CD4-positive, CD25-positive, alpha-beta regulatory T cell (primary cell): ENCODE measurements at regions not wholly inside any gene's neighbourhood (a gene's known extent, or its start where the extent isn't known, plus 50 kb on each side); places are given as distances from the start of the nearest gene placed in this dataset.

ENCODE experiments used
- ATAC-seq, 2 donors: fragments of 150-1000 bp; cut with Tn5 transposase; one replicate each; pipeline ENCODE4 v1.10.0; 2021; ENCODE audit warnings: low read depth in 2 of 2, moderate number of reproducible peaks in 2 of 2, moderate library complexity in 1 of 2
- DNase-seq, 3 donors: peaks; one replicate each; pipeline versions ENCODE4 v3.0.0 to v3.0.0-alpha.2; 2012 to 2022; ENCODE audit warnings: mixed read lengths in 1 of 3
- H3K27ac ChIP-seq: one replicate; pipeline ENCODE4 v1.7.0; 2013; ENCODE audit warnings: mild to moderate bottlenecking, low read length; ENCODE audit not compliant: insufficient read depth, poor library complexity, severe bottlenecking
- H3K27me3 ChIP-seq: one replicate; pipeline ENCODE4 v1.7.0; 2013; ENCODE audit warnings: low read length; ENCODE audit not compliant: control insufficient read depth, insufficient read depth
- H3K36me3 ChIP-seq: one replicate; pipeline ENCODE4 v1.7.0; 2013; ENCODE audit warnings: mild to moderate bottlenecking, low read length, moderate library complexity; ENCODE audit not compliant: control insufficient read depth, insufficient read depth
- H3K4me1 ChIP-seq: 2 replicates; pipeline ENCODE4 v1.7.0; 2013; ENCODE audit warnings: mild to moderate bottlenecking, low read length; ENCODE audit not compliant: insufficient read depth, control insufficient read depth, poor library complexity, severe bottlenecking
- H3K4me3 ChIP-seq: one replicate; pipeline ENCODE4 v1.7.0; 2013; ENCODE audit warnings: low read depth, mild to moderate bottlenecking, low read length, moderate library complexity
- H3K9me3 ChIP-seq, 2 experiments: 1 replicate in 1 of 2; 2 replicates in 1 of 2; pipeline ENCODE4 v1.7.0; 2013; ENCODE audit warnings: low read length in 2 of 2, mild to moderate bottlenecking in 1 of 2, moderate library complexity in 1 of 2; ENCODE audit not compliant: control insufficient read depth in 2 of 2
- H3K27ac Mint-ChIP-seq, 3 donors: one replicate each; pipeline ENCODE4 v1.8.0; 2020 to 2022; ENCODE audit warnings: mild to moderate bottlenecking in 3 of 3, mixed read lengths in 3 of 3, moderate library complexity in 2 of 3
- H3K27me3 Mint-ChIP-seq: one replicate; pipeline ENCODE4 v1.8.0; 2022; ENCODE audit warnings: mild to moderate bottlenecking, mixed read lengths
- H3K36me3 Mint-ChIP-seq: one replicate; pipeline ENCODE4 v1.8.0; 2020; ENCODE audit warnings: mixed read lengths
- H3K4me1 Mint-ChIP-seq, 4 donors: one replicate each; pipeline ENCODE4 v1.8.0; 2020 to 2022; ENCODE audit warnings: mixed read lengths in 4 of 4, mild to moderate bottlenecking in 1 of 4
- H3K4me3 Mint-ChIP-seq, 4 donors: one replicate each; pipeline ENCODE4 v1.8.0; 2020 to 2022; ENCODE audit warnings: mild to moderate bottlenecking in 4 of 4, mixed read lengths in 4 of 4, moderate library complexity in 3 of 4
- H3K9me3 Mint-ChIP-seq, 7 donors: one replicate each; pipeline ENCODE4 v1.8.0; 2020 to 2022; ENCODE audit warnings: mixed read lengths in 7 of 7, mild to moderate bottlenecking in 3 of 7, moderate library complexity in 2 of 7

DNA sequence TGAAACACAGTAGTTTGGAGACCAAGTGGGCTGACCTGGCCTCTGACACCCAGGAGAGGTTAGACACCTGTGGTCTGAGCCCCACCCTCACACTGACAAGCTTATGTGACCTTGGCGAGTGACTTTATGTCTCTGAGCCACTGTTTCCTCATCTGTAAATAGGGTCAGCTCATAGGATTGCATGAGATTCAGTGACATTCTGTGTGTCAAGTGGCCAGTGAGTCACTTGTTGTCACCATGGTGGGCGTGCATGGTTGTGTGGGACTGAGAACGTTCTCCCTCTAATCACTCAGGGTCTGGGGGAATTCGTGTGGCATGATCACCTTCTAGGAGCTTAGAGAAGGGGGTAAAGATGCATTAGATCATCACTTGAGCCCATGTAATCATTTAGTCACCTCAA, 146.4 kb downstream of the PHETA1 start:
- no peak overlapping the region for H3K27ac ChIP-seq
- ATAC-seq (no peak), DNase-seq (no peak)
- H3K27me3 ChIP-seq, result no peaks in the 10 kb centered on the region
- no peaks in the 10 kb centered on the region for H3K4me1 ChIP-seq
- peak overlapping the region in 1 of 3 donors; percentile 69 for H3K27ac Mint-ChIP-seq
- H3K4me1 Mint-ChIP-seq, result peaks cover 0 to 2% (median 1%) of the 10 kb centered on the region in 4 donors
- H3K9me3 ChIP-seq, result no peaks in the 10 kb centered on the region
- no peak overlapping the region for H3K4me3 ChIP-seq
- H3K36me3 Mint-ChIP-seq, result no peaks in the 10 kb centered on the region
- H3K27me3 Mint-ChIP-seq, result no peaks in the 10 kb centered on the region
- no peaks in the 10 kb centered on the region for H3K9me3 Mint-ChIP-seq
- no peaks in the 10 kb centered on the region for H3K36me3 ChIP-seq
- H3K4me3 Mint-ChIP-seq, result no peak overlapping the region

DNA sequence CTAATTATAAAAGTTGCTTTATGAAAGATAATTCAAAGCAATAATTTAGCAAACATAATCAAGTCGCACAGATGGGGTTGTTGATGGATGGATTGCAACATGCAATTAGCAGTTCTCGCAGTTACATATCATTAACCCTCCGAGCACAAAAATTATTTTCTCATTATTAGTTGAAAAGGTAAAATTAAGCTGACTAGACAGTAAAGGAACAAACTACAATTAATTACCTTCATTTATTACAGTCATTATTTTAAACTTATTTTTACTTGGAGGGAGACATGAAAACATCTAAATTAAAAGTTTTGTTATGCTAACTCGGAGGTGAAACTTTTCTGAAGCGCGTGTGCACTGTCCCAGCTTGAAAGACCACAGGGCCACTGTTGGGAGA, 146.9 kb downstream of the PHETA1 start:
- ATAC-seq, result no peak
- no peak overlapping the region for H3K4me3 Mint-ChIP-seq
- H3K9me3 Mint-ChIP-seq, result no peaks in the 10 kb centered on the region
- Histone ChIP-seq H3K27me3 (no peaks in the 10 kb centered on the region), H3K9me3 (no peaks in the 10 kb centered on the region), H3K4me1 (no peaks in the 10 kb centered on the region), H3K36me3 (no peaks in the 10 kb centered on the region), H3K27ac (no peak overlapping the region), H3K4me3 (no peak overlapping the region)
- no peaks in the 10 kb centered on the region for H3K27me3 Mint-ChIP-seq
- no peak for DNase-seq
- H3K36me3 Mint-ChIP-seq, result no peaks in the 10 kb centered on the region
- H3K27ac Mint-ChIP-seq, result no peak overlapping the region
- H3K4me1 Mint-ChIP-seq, result peaks cover 0 to 2% (median 1%) of the 10 kb centered on the region in 4 donors

DNA sequence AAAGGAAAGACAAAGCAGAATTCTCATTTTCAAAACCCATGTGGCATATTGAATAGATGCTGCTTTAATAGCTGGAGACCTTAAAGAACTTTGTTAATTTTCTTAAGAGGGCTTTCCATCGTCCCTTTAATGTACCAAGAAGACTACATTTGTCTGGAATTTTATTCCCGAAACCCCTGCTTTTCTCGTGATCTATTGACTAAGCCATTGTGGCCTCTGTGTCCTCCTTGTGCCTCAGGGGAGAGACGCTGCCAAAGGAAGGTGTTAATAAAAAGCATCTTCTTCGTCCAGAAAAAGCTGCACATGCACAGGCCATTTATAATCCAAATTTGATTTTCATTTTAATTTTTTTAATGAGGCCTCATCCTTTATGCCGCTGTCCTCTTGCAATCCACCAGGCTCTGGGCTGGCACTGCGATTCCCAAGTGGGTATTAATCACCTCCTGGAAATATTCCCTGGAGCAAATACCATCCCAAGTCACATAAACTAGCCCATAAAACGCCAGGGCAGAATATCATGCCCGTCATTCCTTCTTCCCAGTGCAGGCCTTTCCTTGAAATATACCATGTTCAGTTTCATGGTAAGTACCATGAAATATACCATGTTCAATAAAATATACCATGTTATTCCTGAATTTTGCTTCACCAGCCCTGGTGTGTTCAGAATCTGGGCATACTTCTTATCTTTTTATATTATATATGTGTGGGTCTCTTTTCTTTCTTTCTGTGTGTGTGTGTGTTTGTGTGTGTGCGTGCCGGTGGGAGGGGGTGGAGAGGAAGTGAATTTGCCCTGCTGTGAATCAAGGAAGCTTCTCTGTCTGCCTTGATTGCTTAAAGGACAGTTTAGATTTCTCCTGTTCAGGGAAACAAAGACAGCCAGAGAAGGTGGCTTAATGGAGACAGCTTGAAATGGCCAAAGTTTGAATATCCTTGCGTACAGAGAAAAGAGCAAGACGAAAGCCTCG, 147.6 kb downstream of the PHETA1 start:
- Histone ChIP-seq H3K9me3 (no peaks in the 10 kb centered on the region), H3K4me3 (no peak overlapping the region), H3K36me3 (no peaks in the 10 kb centered on the region), H3K27ac (no peak overlapping the region), H3K4me1 (no peaks in the 10 kb centered on the region), H3K27me3 (no peaks in the 10 kb centered on the region)
- peaks cover 0 to 4% (median 1%) of the 10 kb centered on the region in 4 donors for H3K4me1 Mint-ChIP-seq
- DNase-seq (no peak), ATAC-seq (no peak)
- H3K27me3 Mint-ChIP-seq, result no peaks in the 10 kb centered on the region
- H3K27ac Mint-ChIP-seq, result no peak overlapping the region
- no peaks in the 10 kb centered on the region for H3K9me3 Mint-ChIP-seq
- no peaks in the 10 kb centered on the region for H3K36me3 Mint-ChIP-seq
- no peak overlapping the region for H3K4me3 Mint-ChIP-seq

DNA sequence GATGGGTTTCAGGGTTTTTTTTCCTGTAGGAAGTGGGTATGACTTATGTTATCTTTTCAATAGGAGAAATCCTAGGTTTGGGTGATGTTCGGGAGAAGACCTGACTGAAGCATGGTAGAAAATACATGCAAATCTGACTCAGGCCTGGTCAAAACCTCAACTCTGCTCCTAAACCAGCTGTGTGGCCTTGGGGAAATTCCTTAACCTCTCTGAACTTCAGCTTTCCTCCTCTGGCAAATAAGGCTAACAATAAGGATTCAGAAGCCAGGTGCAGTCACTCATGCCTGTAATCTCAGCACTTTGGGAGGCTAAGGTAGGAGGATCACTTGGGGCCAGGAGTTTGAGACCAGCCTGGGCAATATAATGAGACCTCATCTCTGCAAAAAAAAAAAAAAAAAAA, 148.5 kb downstream of the PHETA1 start:
- DNase-seq (no peak), ATAC-seq (no peak)
- Mint-ChIP-seq H3K27me3 (no peaks in the 10 kb centered on the region), H3K9me3 (no peaks in the 10 kb centered on the region), H3K4me3 (no peak overlapping the region), H3K27ac (no peak overlapping the region), H3K36me3 (no peaks in the 10 kb centered on the region), H3K4me1 (peaks cover 0 to 4% (median 1%) of the 10 kb centered on the region in 4 donors)
- no peaks in the 10 kb centered on the region for H3K9me3 ChIP-seq
- no peak overlapping the region for H3K27ac ChIP-seq
- no peaks in the 10 kb centered on the region for H3K4me1 ChIP-seq
- H3K36me3 ChIP-seq, result no peaks in the 10 kb centered on the region
- no peak overlapping the region for H3K4me3 ChIP-seq
- no peaks in the 10 kb centered on the region for H3K27me3 ChIP-seq

DNA sequence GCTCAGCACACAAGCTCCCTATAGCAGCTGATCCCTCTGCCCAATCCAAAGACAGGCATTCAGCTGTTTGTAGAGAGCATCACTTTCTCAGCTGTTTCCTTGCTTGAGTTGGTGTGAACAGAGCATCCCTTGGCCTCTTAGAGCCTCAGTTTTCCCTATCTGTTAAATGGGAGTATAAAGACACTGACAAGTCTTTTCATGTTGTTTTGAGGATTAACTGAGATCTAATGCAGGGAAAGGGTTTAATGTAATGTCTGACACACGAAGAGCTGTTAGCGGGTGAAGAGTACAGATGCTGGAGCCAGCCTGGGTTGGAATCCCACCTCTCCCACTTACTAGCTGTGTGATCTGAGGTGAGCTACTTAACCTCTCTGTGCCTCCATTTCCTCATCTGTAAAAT, 149.5 kb downstream of the PHETA1 start:
- no peak for DNase-seq
- Histone ChIP-seq H3K9me3 (no peaks in the 10 kb centered on the region), H3K4me1 (no peaks in the 10 kb centered on the region), H3K4me3 (no peak overlapping the region), H3K27ac (no peak overlapping the region), H3K36me3 (no peaks in the 10 kb centered on the region), H3K27me3 (no peaks in the 10 kb centered on the region)
- no peak overlapping the region for H3K27ac Mint-ChIP-seq
- H3K4me3 Mint-ChIP-seq, result no peak overlapping the region
- H3K9me3 Mint-ChIP-seq, result no peaks in the 10 kb centered on the region
- no peaks in the 10 kb centered on the region for H3K36me3 Mint-ChIP-seq
- H3K27me3 Mint-ChIP-seq, result no peaks in the 10 kb centered on the region
- H3K4me1 Mint-ChIP-seq, result peaks cover 0 to 3% (median under 1%) of the 10 kb centered on the region in 4 donors
- no peak for ATAC-seq

DNA sequence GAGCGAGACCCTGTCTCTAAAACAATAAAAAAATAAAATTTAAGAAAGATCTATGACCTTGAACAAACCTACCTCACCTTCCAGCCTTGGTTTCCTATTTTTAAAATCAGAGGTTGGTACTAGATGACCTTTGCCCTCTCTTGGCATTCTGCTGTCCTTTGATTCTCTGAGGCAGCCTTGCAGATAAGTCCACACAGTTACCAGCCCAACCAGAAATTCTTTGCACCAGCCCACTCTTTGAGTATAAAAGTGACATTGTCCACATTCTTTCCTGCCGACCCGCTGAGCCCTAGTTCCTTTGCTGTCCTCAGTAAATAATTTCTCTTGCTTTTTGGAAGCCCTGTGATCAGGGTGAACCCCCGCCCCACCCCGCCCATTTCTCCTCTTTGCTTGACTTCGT, 150.4 kb downstream of the PHETA1 start:
- Mint-ChIP-seq H3K27me3 (no peaks in the 10 kb centered on the region), H3K4me3 (no peak overlapping the region), H3K36me3 (no peaks in the 10 kb centered on the region), H3K9me3 (no peaks in the 10 kb centered on the region), H3K27ac (no peak overlapping the region), H3K4me1 (peaks cover 0 to 2% (median 0%) of the 10 kb centered on the region in 4 donors)
- DNase-seq (no peak), ATAC-seq (no peak)
- no peaks in the 10 kb centered on the region for H3K27me3 ChIP-seq
- H3K27ac ChIP-seq, result no peak overlapping the region
- no peaks in the 10 kb centered on the region for H3K4me1 ChIP-seq
- no peaks in the 10 kb centered on the region for H3K36me3 ChIP-seq
- H3K9me3 ChIP-seq, result no peaks in the 10 kb centered on the region
- no peak overlapping the region for H3K4me3 ChIP-seq

DNA sequence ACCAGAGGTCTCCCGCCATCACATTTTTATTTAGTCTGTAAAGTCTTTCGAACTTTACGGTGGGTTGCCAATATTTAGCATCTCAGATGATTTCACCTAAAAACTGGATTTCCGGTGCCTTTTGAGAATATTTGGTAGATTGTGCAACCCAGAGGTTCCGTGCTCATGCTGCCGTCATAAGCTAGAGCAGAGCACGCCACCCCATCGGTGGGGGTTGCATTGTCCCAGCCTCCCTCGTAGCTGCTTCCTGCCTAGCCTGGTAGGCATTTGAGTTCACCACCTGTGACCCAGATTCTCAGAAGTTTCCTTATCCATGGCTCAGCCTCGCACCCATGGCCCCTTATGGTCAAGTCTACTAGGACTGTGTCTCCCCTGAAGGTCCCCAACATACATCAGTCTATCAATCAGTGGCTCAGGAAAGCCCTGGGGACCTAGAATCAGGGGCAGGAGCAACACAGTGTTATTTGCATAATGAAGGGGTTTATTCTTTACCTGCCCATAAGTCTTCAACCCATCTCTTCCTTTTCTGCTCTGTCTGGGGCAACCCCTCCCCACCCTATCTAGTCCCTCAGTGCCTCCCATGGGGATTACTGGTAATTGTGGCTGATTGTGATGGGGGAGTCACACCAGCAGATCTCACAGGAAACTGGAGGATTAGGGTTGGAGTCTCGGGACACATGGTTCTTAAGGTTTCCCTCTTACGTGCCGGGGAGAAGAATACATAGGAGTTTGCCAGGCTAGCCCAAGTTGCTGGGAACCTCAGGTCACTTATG, 152.3 kb downstream of the PHETA1 start:
- H3K27ac Mint-ChIP-seq, result no peak overlapping the region
- no peak for DNase-seq
- H3K4me1 Mint-ChIP-seq, result peaks cover 0 to 2% (median 0%) of the 10 kb centered on the region in 4 donors
- peaks cover 6% of the 10 kb centered on the region for H3K27me3 Mint-ChIP-seq
- ATAC-seq, result no peak
- Histone ChIP-seq H3K27me3 (no peaks in the 10 kb centered on the region), H3K4me3 (no peak overlapping the region), H3K4me1 (no peaks in the 10 kb centered on the region), H3K9me3 (no peaks in the 10 kb centered on the region), H3K36me3 (no peaks in the 10 kb centered on the region), H3K27ac (no peak overlapping the region)
- H3K9me3 Mint-ChIP-seq, result no peaks in the 10 kb centered on the region
- H3K36me3 Mint-ChIP-seq, result no peaks in the 10 kb centered on the region
- no peak overlapping the region for H3K4me3 Mint-ChIP-seq
